ENCODE measurements at regions not wholly inside any gene's neighbourhood (a gene's known extent, or its start where the extent isn't known, plus 50 kb on each side); places are given as distances from the start of the nearest gene placed in this dataset.

GRCh38 chr1:17907999-17908398 is 152.9 kb downstream of the ACTL8 start:
- no peak for TF ChIP-seq CTCF (conservative IDR thresholded peaks at IDR 0.05; ENCODE audit: low read length)
- no peak for TF ChIP-seq EZH2phosphoT487 (IDR thresholded peaks at IDR 0.05; ENCODE audit: borderline replicate concordance)
